ENCODE measurements at regions not wholly inside any gene's neighbourhood (a gene's known extent, or its start where the extent isn't known, plus 50 kb on each side); places are given as distances from the start of the nearest gene placed in this dataset.

DNA sequence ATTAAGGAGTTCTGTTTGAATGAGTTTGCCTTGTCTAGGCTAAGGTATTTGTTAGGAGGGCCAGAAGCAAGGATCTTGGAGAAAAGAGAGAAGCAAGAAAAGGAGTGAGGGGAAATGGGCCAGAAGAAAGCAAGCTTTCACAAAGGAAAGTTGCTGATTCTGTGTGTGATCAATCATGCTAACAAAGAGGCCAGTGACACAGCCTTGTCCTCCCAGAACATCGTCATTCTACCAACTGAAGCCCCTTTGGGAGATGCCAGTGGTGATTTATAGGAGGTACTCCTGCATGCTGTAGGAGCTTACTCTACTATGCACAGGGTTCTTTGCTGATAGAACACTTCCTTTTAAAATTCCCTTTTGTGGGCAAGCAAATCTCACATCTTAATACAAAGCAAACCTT, 449.2 kb upstream of the SPRED2 start:
- no peak for ATAC-seq
- Mint-ChIP-seq H3K9me3 (no peaks in the 10 kb centered on the region), H3K27me3 (ENCODE audit: low read depth) (no peaks in the 10 kb centered on the region), H3K4me1 (ENCODE audit: low read depth) (no peaks in the 10 kb centered on the region), H3K4me3 (no peak overlapping the region), H3K36me3 (ENCODE audit: insufficient read depth) (no peaks in the 10 kb centered on the region)
- DNase-seq, result no peak

- no peak for ATAC-seq
- Mint-ChIP-seq H3K9me3 (no peaks in the 10 kb centered on the region), H3K4me1 (ENCODE audit: low read depth) (no peaks in the 10 kb centered on the region), H3K36me3 (ENCODE audit: insufficient read depth) (no peaks in the 10 kb centered on the region), H3K4me3 (no peak overlapping the region), H3K27me3 (ENCODE audit: low read depth) (no peaks in the 10 kb centered on the region)
- no peak for DNase-seq
Measured at GRCh38 chr2:65880436-65880835, 448.0 kb upstream of the SPRED2 start.

DNA sequence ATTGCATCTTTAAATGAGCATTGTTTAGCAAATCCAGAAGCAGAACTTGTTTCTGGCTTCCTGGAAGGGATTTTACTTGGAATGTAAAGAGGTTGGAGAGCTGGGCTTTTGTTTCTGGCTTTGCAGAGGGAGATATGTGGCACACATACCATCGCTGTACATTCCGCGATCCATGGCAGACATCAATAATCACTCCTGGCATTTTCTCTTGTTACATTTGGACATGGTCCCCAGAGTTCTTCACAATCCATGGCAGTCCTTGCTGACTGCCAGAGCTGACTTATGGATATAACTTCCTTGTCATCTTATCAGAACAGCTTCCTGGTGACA, 445.6 kb upstream of the SPRED2 start:
- Mint-ChIP-seq H3K27me3 (ENCODE audit: low read depth) (no peaks in the 10 kb centered on the region), H3K4me1 (ENCODE audit: low read depth) (no peaks in the 10 kb centered on the region), H3K9me3 (no peaks in the 10 kb centered on the region), H3K4me3 (no peak overlapping the region), H3K36me3 (ENCODE audit: insufficient read depth) (no peaks in the 10 kb centered on the region)
- ATAC-seq, result no peak
- no peak for DNase-seq

- no peaks in the 10 kb centered on the region for H3K9me3 Mint-ChIP-seq
- H3K36me3 Mint-ChIP-seq (ENCODE audit: insufficient read depth), result no peaks in the 10 kb centered on the region
- H3K4me1 Mint-ChIP-seq (ENCODE audit: low read depth), result no peaks in the 10 kb centered on the region
- DNase-seq (no peak), ATAC-seq (no peak)
- H3K27me3 Mint-ChIP-seq (ENCODE audit: low read depth), result no peaks in the 10 kb centered on the region
- no peak overlapping the region for H3K4me3 Mint-ChIP-seq
Measured at GRCh38 chr2:65877331-65878010, 445.1 kb upstream of the SPRED2 start.

- ATAC-seq, result no peak
- Mint-ChIP-seq H3K9me3 (no peaks in the 10 kb centered on the region), H3K36me3 (ENCODE audit: insufficient read depth) (no peaks in the 10 kb centered on the region), H3K4me1 (ENCODE audit: low read depth) (no peaks in the 10 kb centered on the region), H3K4me3 (no peak overlapping the region), H3K27me3 (ENCODE audit: low read depth) (no peaks in the 10 kb centered on the region)
- no peak for DNase-seq
Measured at GRCh38 chr2:65876114-65876513, 443.7 kb upstream of the SPRED2 start.

- ATAC-seq (no peak), DNase-seq (no peak)
- H3K4me3 Mint-ChIP-seq, result no peak overlapping the region
- no peaks in the 10 kb centered on the region for H3K36me3 Mint-ChIP-seq (ENCODE audit: insufficient read depth)
- H3K4me1 Mint-ChIP-seq (ENCODE audit: low read depth), result no peaks in the 10 kb centered on the region
- no peaks in the 10 kb centered on the region for H3K9me3 Mint-ChIP-seq
- H3K27me3 Mint-ChIP-seq (ENCODE audit: low read depth), result no peaks in the 10 kb centered on the region
Measured at GRCh38 chr2:65870826-65871225, 438.4 kb upstream of the SPRED2 start.

- no peaks in the 10 kb centered on the region for H3K9me3 Mint-ChIP-seq
- ATAC-seq (no peak), DNase-seq (no peak)
- no peaks in the 10 kb centered on the region for H3K27me3 Mint-ChIP-seq (ENCODE audit: low read depth)
- no peaks in the 10 kb centered on the region for H3K4me1 Mint-ChIP-seq (ENCODE audit: low read depth)
- no peaks in the 10 kb centered on the region for H3K36me3 Mint-ChIP-seq (ENCODE audit: insufficient read depth)
- no peak overlapping the region for H3K4me3 Mint-ChIP-seq
Measured at GRCh38 chr2:65869296-65869695, 436.9 kb upstream of the SPRED2 start.

DNA sequence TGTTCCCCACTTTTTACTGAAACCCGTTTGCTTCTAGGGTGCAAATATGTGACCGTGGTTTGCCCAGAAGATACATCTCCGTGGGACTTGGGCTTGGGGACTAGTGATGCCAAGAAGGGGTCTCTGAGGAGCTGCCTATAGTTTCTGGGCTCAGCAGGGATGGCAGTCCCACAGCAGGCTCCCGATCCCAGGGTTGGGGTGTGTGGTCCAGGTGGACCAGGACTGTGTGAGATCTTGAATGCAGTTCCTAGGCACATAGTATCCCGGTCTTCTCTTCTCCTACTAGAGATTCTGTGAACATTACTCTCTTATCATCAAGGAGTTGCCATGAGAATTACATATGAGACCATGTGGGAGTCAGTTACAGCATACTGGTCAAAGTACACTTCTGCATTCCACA, 435.8 kb upstream of the SPRED2 start:
- no peak for ATAC-seq
- Mint-ChIP-seq H3K36me3 (ENCODE audit: insufficient read depth) (no peaks in the 10 kb centered on the region), H3K4me3 (no peak overlapping the region), H3K9me3 (no peaks in the 10 kb centered on the region), H3K27me3 (ENCODE audit: low read depth) (no peaks in the 10 kb centered on the region), H3K4me1 (ENCODE audit: low read depth) (no peaks in the 10 kb centered on the region)
- no peak for DNase-seq

GRCh38 chr2:65867446-65867845, 435.0 kb upstream of the SPRED2 start:
- Mint-ChIP-seq H3K27me3 (ENCODE audit: low read depth) (no peaks in the 10 kb centered on the region), H3K4me1 (ENCODE audit: low read depth) (no peaks in the 10 kb centered on the region), H3K4me3 (no peak overlapping the region), H3K36me3 (ENCODE audit: insufficient read depth) (no peaks in the 10 kb centered on the region), H3K9me3 (no peaks in the 10 kb centered on the region)
- DNase-seq (no peak), ATAC-seq (no peak)

DNA sequence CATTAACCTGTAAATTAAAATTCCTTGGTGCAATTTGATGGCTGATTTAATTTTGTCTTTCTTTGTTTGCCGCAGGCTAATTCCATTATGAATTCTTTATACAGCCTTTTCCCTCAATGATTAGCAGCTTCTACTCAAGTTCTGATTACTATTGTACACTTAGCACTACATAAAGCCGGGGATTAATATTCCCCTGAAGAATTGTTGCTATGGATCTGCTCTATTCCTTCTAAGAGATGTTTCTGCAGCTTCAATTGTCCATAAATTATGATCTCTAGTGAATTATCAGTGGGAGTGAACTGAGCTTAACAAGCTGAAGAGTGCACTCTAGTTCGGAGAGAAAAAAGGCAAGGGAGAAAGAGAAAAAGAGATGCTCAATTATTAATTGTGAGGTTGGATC, 433.7 kb upstream of the SPRED2 start:
- H3K27me3 Mint-ChIP-seq (ENCODE audit: low read depth), result no peaks in the 10 kb centered on the region
- H3K36me3 Mint-ChIP-seq (ENCODE audit: insufficient read depth), result no peaks in the 10 kb centered on the region
- ATAC-seq (no peak), DNase-seq (no peak)
- no peaks in the 10 kb centered on the region for H3K4me1 Mint-ChIP-seq (ENCODE audit: low read depth)
- H3K4me3 Mint-ChIP-seq, result no peak overlapping the region
- no peaks in the 10 kb centered on the region for H3K9me3 Mint-ChIP-seq

DNA sequence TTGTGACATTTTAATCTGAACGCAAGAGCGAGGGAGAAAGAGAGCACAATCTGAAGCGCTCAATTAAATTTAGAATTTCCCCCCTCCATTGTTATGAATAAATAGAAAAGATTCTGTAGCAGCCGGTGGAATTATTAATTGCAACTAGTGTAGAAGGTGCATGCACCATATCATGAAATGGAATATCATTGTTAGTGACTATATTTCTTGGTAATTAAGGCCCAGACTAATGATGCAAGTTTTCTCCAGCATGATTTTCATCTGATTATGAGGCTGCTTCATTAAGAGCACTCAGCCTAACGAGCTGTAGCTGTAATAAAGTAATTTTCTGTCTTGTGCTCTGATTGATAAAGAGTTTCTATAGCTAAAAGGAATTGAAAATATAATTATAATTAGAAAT, 432.2 kb upstream of the SPRED2 start:
- ATAC-seq (no peak), DNase-seq (no peak)
- Mint-ChIP-seq H3K9me3 (no peaks in the 10 kb centered on the region), H3K4me3 (no peak overlapping the region), H3K36me3 (ENCODE audit: insufficient read depth) (no peaks in the 10 kb centered on the region), H3K4me1 (ENCODE audit: low read depth) (no peaks in the 10 kb centered on the region), H3K27me3 (ENCODE audit: low read depth) (no peaks in the 10 kb centered on the region)

DNA sequence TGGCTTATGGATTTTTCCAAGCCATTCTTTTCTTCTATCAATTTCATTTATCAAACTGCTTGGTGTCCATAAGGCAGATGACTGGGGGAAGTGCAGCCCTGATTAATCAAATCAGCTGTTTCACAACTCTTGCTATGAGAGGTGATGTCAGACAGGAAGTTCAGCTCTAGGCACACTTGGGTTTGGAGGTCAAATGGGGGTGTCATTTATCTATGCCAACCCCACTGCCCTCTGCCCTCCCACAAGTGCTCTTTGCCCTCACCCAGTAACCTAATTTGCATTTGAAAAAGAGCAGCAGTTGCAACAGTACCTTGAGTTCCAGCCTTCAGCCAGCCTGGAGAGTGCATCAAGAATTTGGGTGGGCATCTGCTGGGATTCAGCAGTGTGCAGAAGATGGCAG, 431.3 kb upstream of the SPRED2 start:
- H3K4me1 Mint-ChIP-seq (ENCODE audit: low read depth), result no peaks in the 10 kb centered on the region
- ATAC-seq, result no peak
- H3K27me3 Mint-ChIP-seq (ENCODE audit: low read depth), result no peaks in the 10 kb centered on the region
- H3K36me3 Mint-ChIP-seq (ENCODE audit: insufficient read depth), result no peaks in the 10 kb centered on the region
- no peak overlapping the region for H3K4me3 Mint-ChIP-seq
- DNase-seq, result no peak
- H3K9me3 Mint-ChIP-seq, result no peaks in the 10 kb centered on the region

GRCh38 chr2:65856928-65857327, 424.5 kb upstream of the SPRED2 start:
- H3K36me3 Mint-ChIP-seq (ENCODE audit: insufficient read depth), result no peaks in the 10 kb centered on the region
- no peaks in the 10 kb centered on the region for H3K27me3 Mint-ChIP-seq (ENCODE audit: low read depth)
- ATAC-seq (no peak), DNase-seq (no peak)
- no peak overlapping the region for H3K4me3 Mint-ChIP-seq
- no peaks in the 10 kb centered on the region for H3K4me1 Mint-ChIP-seq (ENCODE audit: low read depth)
- H3K9me3 Mint-ChIP-seq, result no peaks in the 10 kb centered on the region

- no peaks in the 10 kb centered on the region for H3K36me3 Mint-ChIP-seq (ENCODE audit: insufficient read depth)
- ATAC-seq (no peak), DNase-seq (no peak)
- no peaks in the 10 kb centered on the region for H3K9me3 Mint-ChIP-seq
- no peaks in the 10 kb centered on the region for H3K4me1 Mint-ChIP-seq (ENCODE audit: low read depth)
- H3K27me3 Mint-ChIP-seq (ENCODE audit: low read depth), result no peaks in the 10 kb centered on the region
- no peak overlapping the region for H3K4me3 Mint-ChIP-seq
Measured at GRCh38 chr2:65856423-65856822, 424.0 kb upstream of the SPRED2 start.

DNA sequence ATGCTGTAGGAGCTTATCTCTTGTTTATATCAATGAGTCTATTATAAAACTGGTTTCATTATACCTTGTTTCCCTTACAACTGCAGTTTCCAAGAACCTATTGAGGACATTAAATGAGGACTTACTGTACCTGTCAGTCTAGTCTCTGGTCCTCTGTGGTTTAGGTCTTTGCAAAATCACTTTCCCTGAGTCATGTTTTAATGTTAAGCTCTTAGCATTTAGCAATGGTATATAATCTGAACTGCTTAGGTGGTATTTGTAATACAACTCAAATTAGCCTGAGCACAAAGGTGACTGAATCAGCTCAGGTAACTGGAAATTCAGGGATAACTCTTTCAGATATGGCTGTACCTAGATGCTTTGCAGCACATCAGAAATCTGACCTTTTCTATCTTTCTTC, 418.3 kb upstream of the SPRED2 start:
- Mint-ChIP-seq H3K9me3 (no peaks in the 10 kb centered on the region), H3K4me1 (ENCODE audit: low read depth) (no peaks in the 10 kb centered on the region)

More for the DNA sequence above, 418.3 kb upstream of the SPRED2 start:
- Mint-ChIP-seq H3K27me3 (ENCODE audit: low read depth) (no peaks in the 10 kb centered on the region), H3K4me3 (no peak overlapping the region), H3K36me3 (ENCODE audit: insufficient read depth) (no peaks in the 10 kb centered on the region)
- ATAC-seq (no peak), DNase-seq (no peak)
